K562 (cell line): ENCODE measurements at regions not wholly inside any gene's neighbourhood (a gene's known extent, or its start where the extent isn't known, plus 50 kb on each side); places are given as distances from the start of the nearest gene placed in this dataset.

Source experiments
- ATAC-seq: fragments of 200-7000 bp; cut with Tn5 transposase; 3 replicates; pipeline ENCODE4 v1.9.1; 2020; ENCODE audit warnings: moderate library complexity
- BruUV-seq: library from RNA; stranded (reverse); fragments of 400-500 nt; replicated peaks from 2 replicates; lab custom pipeline; 2021; lab: Mats Ljungman, UMichigan
- CTCF ChIA-PET: fragments of 300-600 bp; formaldehyde crosslinking; extraction: SDS; loops from one replicate; lab custom pipeline; 2021; ENCODE audit warnings: low intra/inter-chr PET ratio; lab: Yijun Ruan, JAX
- POLR2A ChIA-PET: fragments of 300-600, 350-650 bp; sonication (Branson Sonifier 250); formaldehyde crosslinking; extraction: SDS; loops from one replicate; lab custom pipeline; 2021; ENCODE audit warnings: antibody characterized with exemption, inconsistent platforms; lab: Yijun Ruan, JAX
- DNase-seq, 4 experiments: peaks; one replicate each; pipeline versions ENCODE4 v3.0.0 to v3.0.0-alpha.2; 2011 to 2018; ENCODE audit warnings: low spot score in 3 of 4, mixed read lengths in 3 of 4; ENCODE audit errors: extremely low read depth in 1 of 4
- FAIRE-seq: peaks from 2 replicates; lab custom pipeline; 2011; peaks lifted over from hg19 to GRCh38; lab: Jason Lieb, UNC
- H2AFZ ChIP-seq: 2 replicates; pipeline ENCODE4 v1.6.0; 2011; ENCODE audit warnings: low read depth, low read length, control low read depth, inconsistent platforms
- H3K27ac ChIP-seq: fragments of 200-600 bp; 3 replicates; pipeline ENCODE4 v1.8.0; 2011; ENCODE audit warnings: low read depth, mild to moderate bottlenecking, control low read depth, inconsistent platforms, low read length, moderate library complexity, mixed read lengths; ENCODE audit errors: extremely low read depth
- H3K27me3 ChIP-seq, 2 experiments: fragments of 300-600 bp in 1 of 2; 2 replicates in 1 of 2; 3 replicates in 1 of 2; pipeline versions ENCODE4 v1.6.0 to v1.8.0; 2011; ENCODE audit warnings: inconsistent platforms in 2 of 2, low read length in 2 of 2, mild to moderate bottlenecking in 1 of 2, mixed read lengths in 1 of 2, moderate library complexity in 1 of 2; ENCODE audit not compliant: control insufficient read depth in 2 of 2, insufficient read depth in 2 of 2
- H3K36me3 ChIP-seq: fragments of 300-600 bp; 3 replicates; pipeline ENCODE4 v1.8.0; 2011; ENCODE audit warnings: mild to moderate bottlenecking, low read length, inconsistent platforms; ENCODE audit not compliant: control insufficient read depth, insufficient read depth
- H3K4me1 ChIP-seq, 2 experiments: fragments of 200-600 bp in 1 of 2; replicated peaks in 1 of 2; 2 replicates in 1 of 2; 3 replicates in 1 of 2; pipeline versions ENCODE4 v1.5.1 to v1.8.0; 2011; ENCODE audit warnings: inconsistent platforms in 2 of 2, low read length in 2 of 2, mild to moderate bottlenecking in 1 of 2, mixed read lengths in 1 of 2, moderate library complexity in 1 of 2; ENCODE audit not compliant: control insufficient read depth in 2 of 2, insufficient read depth in 2 of 2
- H3K4me2 ChIP-seq: 2 replicates; pipeline ENCODE4 v1.6.1; 2011; ENCODE audit warnings: low read length, control low read depth, inconsistent platforms, mixed read lengths; ENCODE audit not compliant: insufficient read depth
- H3K4me3 ChIP-seq: fragments of 200-600 bp; sonication (generic), shearing (Covaris generic); 2 replicates; pipeline ENCODE4 v1.5.1; 2016; ENCODE audit warnings: control low read depth, inconsistent platforms
- H3K79me2 ChIP-seq: fragments of 200-600 bp; 3 replicates; pipeline ENCODE4 v1.8.0; 2011; ENCODE audit warnings: low read length, inconsistent platforms; ENCODE audit not compliant: control insufficient read depth, insufficient read depth
- H3K9ac ChIP-seq, 2 experiments: 2 replicates each; pipeline versions ENCODE4 v1.6.0 to v1.6.1; 2011; ENCODE audit warnings: low read depth in 2 of 2, low read length in 2 of 2, control low read depth in 1 of 2, inconsistent platforms in 1 of 2, mild to moderate bottlenecking in 1 of 2, mixed read lengths in 1 of 2; ENCODE audit not compliant: insufficient read depth in 1 of 2
- H3K9me1 ChIP-seq: one replicate; pipeline ENCODE4 v1.6.0; 2011; ENCODE audit warnings: inconsistent platforms, mild to moderate bottlenecking, low read length, moderate library complexity; ENCODE audit not compliant: control insufficient read depth, insufficient read depth
- H3K9me3 ChIP-seq: replicated peaks from 2 replicates; pipeline ENCODE4 v1.5.1; 2011; ENCODE audit warnings: low read depth, low read length, inconsistent platforms; ENCODE audit not compliant: control insufficient read depth, insufficient read depth
- H4K20me1 ChIP-seq: replicated peaks from 2 replicates; pipeline ENCODE4 v1.6.1; 2011; ENCODE audit warnings: low read length, inconsistent platforms, mixed read lengths; ENCODE audit not compliant: control insufficient read depth, insufficient read depth
- CREM ChIP-seq: IDR thresholded peaks from 2 replicates; pipeline ENCODE4 v1.6.1; 2014; ENCODE audit warnings: antibody characterized with exemption, low read depth
- ILK ChIP-seq: fragments of 450-650 bp; IDR thresholded peaks from 2 replicates; pipeline ENCODE4 v1.6.1; 2016; ENCODE audit warnings: missing genetic modification characterization, low read depth, mild to moderate bottlenecking, missing compliant biosample characterization, moderate library complexity, borderline replicate concordance
- RUNX1 ChIP-seq: sonication (generic); IDR thresholded peaks from 2 replicates; pipeline ENCODE4 v1.6.1; 2016; ENCODE audit warnings: antibody characterized with exemption, low read depth
- ZBTB33 ChIP-seq: sonication (generic); formaldehyde crosslinking; IDR thresholded peaks from 2 replicates; pipeline ENCODE4 v1.8.1; 2023; ENCODE audit warnings: mild to moderate bottlenecking, missing genetic modification reagents
- ZNF696 ChIP-seq: fragments of 250-450 bp; sonication (Bioruptor Pico); conservative IDR thresholded peaks from 2 replicates; pipeline ENCODE4 v1.4.0; 2020; ENCODE audit warnings: mild to moderate bottlenecking, moderate library complexity
- ZNF766 ChIP-seq: fragments of 200-800 bp; sonication (Bioruptor generic); conservative IDR thresholded peaks from 2 replicates; pipeline ENCODE4 v1.6.1; 2016; ENCODE audit warnings: missing genetic modification characterization, missing compliant biosample characterization
- in situ Hi-C: fragments of 300-500 bp; cut with MboI; formaldehyde crosslinking; loops from 4 replicates; pipeline ENCODE4 v1.15.0; 2018; ENCODE audit warnings: inconsistent platforms, mixed read lengths
- intact Hi-C: fragments of 100-400 bp; cut with micrococcal nuclease; formaldehyde crosslinking; loops from 2 replicates; pipeline ENCODE4 v1.14.2; 2022

- no peak for TF ChIP-seq CREM
- no peak for TF ChIP-seq ZNF766 (CRISPR knock-in tag)
- TF ChIP-seq, all 486 proteins: peak for 0
Observed at GRCh38 chr3:148173851-148174250, 523.9 kb upstream of the AGTR1 start (continued).

DNA sequence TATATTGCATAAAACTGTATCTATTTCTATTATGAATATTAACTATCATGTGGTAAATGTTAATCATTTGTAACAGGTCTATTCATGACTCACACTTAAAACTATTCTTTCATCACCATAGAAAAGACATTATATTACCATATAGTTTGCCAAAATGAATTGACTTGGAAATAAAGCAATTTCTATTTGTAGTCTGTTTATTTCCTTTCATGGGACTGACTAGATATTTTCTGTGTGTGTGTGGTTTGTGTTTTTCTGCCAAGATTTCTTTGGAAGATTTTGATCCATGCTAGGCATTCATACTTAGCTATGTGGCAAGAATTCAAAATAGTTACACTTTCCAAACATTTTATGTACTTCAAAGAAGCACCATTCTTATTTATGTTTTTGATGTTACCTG lies 522.5 kb upstream of the AGTR1 start:
- intact Hi-C loops = no loop called here
- H4K20me1 ChIP-seq = no peaks in the 10 kb centered on the region
- H3K4me3 ChIP-seq = no peak overlapping the region
- H2AFZ ChIP-seq = no peak overlapping the region
- H3K9me3 ChIP-seq = no peaks in the 10 kb centered on the region
- no peaks in the 10 kb centered on the region for H3K36me3 ChIP-seq
- no peaks in the 10 kb centered on the region for H3K9me1 ChIP-seq
- no peak overlapping the region for H3K9ac ChIP-seq
- H3K79me2 ChIP-seq = no peaks in the 10 kb centered on the region
- ChIA-PET POLR2A (no interaction called here), CTCF (no interaction called here)
- ATAC-seq (no peak), DNase-seq (no peak), FAIRE-seq (no peak)
- no peak overlapping the region for H3K4me2 ChIP-seq
- no peaks in the 10 kb centered on the region for H3K4me1 ChIP-seq
- no peak overlapping the region for H3K27ac ChIP-seq
- BruUV-seq = no TSS peak
- H3K27me3 ChIP-seq = no peaks in the 10 kb centered on the region
- in situ Hi-C loops = no loop called here
- no peak for TF ChIP-seq RUNX1
- TF ChIP-seq ZBTB33 (CRISPR knock-in tag) = no peak
- no peak for TF ChIP-seq ILK (tag)
- no peak for TF ChIP-seq ZNF696 (CRISPR knock-in tag)
